SH-SY5Y (cell line): ENCODE measurements at regions not wholly inside any gene's neighbourhood (a gene's known extent, or its start where the extent isn't known, plus 50 kb on each side); places are given as distances from the start of the nearest gene placed in this dataset.

ENCODE experiments used
- GATA2 ChIP-seq: IDR thresholded peaks from 2 replicates; pipeline ENCODE4 v1.6.1; 2011; ENCODE audit warnings: mild to moderate bottlenecking, low read depth, low read length
- GATA3 ChIP-seq: IDR thresholded peaks from 2 replicates; pipeline ENCODE4 v1.6.1; 2011; ENCODE audit warnings: low read depth, mild to moderate bottlenecking, low read length, moderate library complexity

DNA sequence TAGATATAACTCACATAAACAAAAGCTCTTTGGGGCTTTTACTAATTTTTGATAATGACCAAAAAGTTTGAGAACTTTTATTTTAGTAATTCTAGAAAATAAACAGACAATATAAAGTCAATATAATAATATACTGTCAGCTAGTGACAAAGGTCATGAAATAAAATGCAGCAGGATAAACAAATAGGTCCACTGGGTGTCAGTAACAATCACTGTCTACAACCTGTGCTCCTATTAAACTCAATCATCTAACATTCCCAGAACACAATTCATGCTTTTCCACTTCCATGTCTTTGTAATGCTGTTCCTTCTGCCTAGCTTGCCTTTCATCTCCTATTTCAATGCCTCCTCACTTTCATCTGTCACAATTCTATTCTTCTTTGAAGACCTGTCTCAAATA is 186.1 kb downstream of the GIPC2 start:
- TF ChIP-seq GATA3 = no peak
- no peak for TF ChIP-seq GATA2
